SU-DHL-6 (cell line): ENCODE measurements at regions not wholly inside any gene's neighbourhood (a gene's known extent, or its start where the extent isn't known, plus 50 kb on each side); places are given as distances from the start of the nearest gene placed in this dataset.

Source experiments
- H2AFZ ChIP-seq: fragments of 200-600 bp; sonication (generic); 2 replicates; pipeline ENCODE4 v1.6.1; 2014; ENCODE audit warnings: low read depth, mild to moderate bottlenecking, moderate library complexity, mixed read lengths, antibody characterized with exemption, low read length; ENCODE audit not compliant: severe bottlenecking
- H3F3A ChIP-seq: fragments of 200-600 bp; shearing (Covaris generic); 2 replicates; pipeline ENCODE4 v1.6.0; 2016; ENCODE audit warnings: antibody characterized with exemption, mild to moderate bottlenecking; ENCODE audit not compliant: insufficient read depth
- H3K27ac ChIP-seq: fragments of 200-600 bp; sonication (generic); 2 replicates; pipeline ENCODE4 v1.5.1; 2016; ENCODE audit warnings: low read depth, mild to moderate bottlenecking, low read length, moderate library complexity, mixed read lengths
- H3K27me3 ChIP-seq: fragments of 200-600 bp; sonication (generic), shearing (Covaris generic); 2 replicates; pipeline ENCODE4 v1.6.0; 2014; ENCODE audit warnings: mild to moderate bottlenecking, low read length
- H3K36me3 ChIP-seq: fragments of 200-600 bp; sonication (generic); 2 replicates; pipeline ENCODE4 v1.6.1; 2014; ENCODE audit warnings: mild to moderate bottlenecking, low read length, mixed read lengths
- H3K4me2 ChIP-seq: fragments of 300-600, 200-600 bp; shearing (Covaris generic), sonication (generic); 2 replicates; pipeline ENCODE4 v1.6.0; 2014; ENCODE audit warnings: low read length, low read depth, mild to moderate bottlenecking; ENCODE audit not compliant: poor library complexity, severe bottlenecking
- H3K4me3 ChIP-seq: fragments of 200-600 bp; sonication (generic); 2 replicates; pipeline ENCODE4 v1.5.1; 2014; ENCODE audit warnings: antibody characterized with exemption, low read length, mild to moderate bottlenecking, mixed read lengths; ENCODE audit not compliant: insufficient read depth, poor library complexity, severe bottlenecking
- H3K79me2 ChIP-seq: fragments of 200-600 bp; sonication (generic); 2 replicates; pipeline ENCODE4 v1.6.1; 2014; ENCODE audit warnings: mild to moderate bottlenecking, low read length, moderate library complexity; ENCODE audit not compliant: insufficient read depth
- H3K9ac ChIP-seq: fragments of 200-600 bp; sonication (generic); 2 replicates; pipeline ENCODE4 v1.7.0; 2014; ENCODE audit warnings: mild to moderate bottlenecking, low read length
- H3K9me2 ChIP-seq: fragments of 200-600 bp; sonication (generic); replicated peaks from 2 replicates; pipeline ENCODE4 v1.6.1; 2014; ENCODE audit warnings: low read length; ENCODE audit not compliant: insufficient read depth
- H3K9me3 ChIP-seq: fragments of 200-600 bp; sonication (generic); 2 replicates; pipeline ENCODE4 v1.6.1; 2014; ENCODE audit warnings: low read length, mixed read lengths; ENCODE audit not compliant: insufficient read depth
- H4K20me1 ChIP-seq: fragments of 200-600 bp; sonication (generic); 2 replicates; pipeline ENCODE4 v1.6.1; 2014; ENCODE audit warnings: low read depth, mild to moderate bottlenecking, antibody characterized with exemption, low read length, moderate library complexity, mixed read lengths
- EZH2phosphoT487 ChIP-seq: fragments of 200-600 bp; sonication (generic), shearing (Covaris generic); conservative IDR thresholded peaks from 2 replicates; pipeline ENCODE4 v1.6.1; 2018; ENCODE audit warnings: mild to moderate bottlenecking, antibody characterized with exemption, low read length, moderate library complexity, mixed read lengths
- TF ChIP-seq, protein P1 (sequence below): fragments of 200-600 bp; sonication (generic); IDR thresholded peaks from one replicate; pipeline ENCODE4 v1.5.1; 2017; ENCODE audit warnings: antibody characterized with exemption, mild to moderate bottlenecking, low read length, moderate library complexity; ENCODE audit not compliant: insufficient read depth, poor library complexity, severe bottlenecking

DNA sequence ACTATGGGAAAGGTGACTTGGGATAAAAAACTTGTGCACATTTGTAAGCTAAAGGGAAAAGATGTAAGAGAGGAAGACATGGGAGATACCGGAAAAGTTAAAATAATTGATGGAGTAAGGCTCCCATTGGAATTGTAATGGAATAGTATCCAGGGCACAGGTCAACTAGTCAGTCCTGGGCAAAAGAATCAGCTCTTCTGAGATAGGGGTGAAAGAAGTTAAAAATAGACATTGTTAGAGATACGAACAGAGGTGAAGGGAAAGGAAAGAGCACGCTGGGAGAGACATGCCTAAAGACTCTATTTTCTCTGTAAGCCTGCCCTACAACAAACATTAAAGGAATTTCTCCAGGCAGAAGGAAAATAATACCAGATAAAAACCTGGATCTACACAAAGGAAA lies 101.6 kb downstream of the SLC41A2 start:
- Histone ChIP-seq H3K36me3 (no peaks in the 10 kb centered on the region; the same call in 1 of the 2 replicates), H3K27me3 (no peaks in the 10 kb centered on the region), H3F3A (no peaks in the 10 kb centered on the region), H4K20me1 (no peaks in the 10 kb centered on the region), H3K9me2 (no peaks in the 10 kb centered on the region), H2AFZ (no peak overlapping the region), H3K4me2 (no peak overlapping the region), H3K9ac (no peak overlapping the region), H3K79me2 (no peaks in the 10 kb centered on the region), H3K27ac (no peak overlapping the region), H3K9me3 (no peaks in the 10 kb centered on the region), H3K4me3 (no peak overlapping the region)
- TF ChIP-seq, protein P1, sequence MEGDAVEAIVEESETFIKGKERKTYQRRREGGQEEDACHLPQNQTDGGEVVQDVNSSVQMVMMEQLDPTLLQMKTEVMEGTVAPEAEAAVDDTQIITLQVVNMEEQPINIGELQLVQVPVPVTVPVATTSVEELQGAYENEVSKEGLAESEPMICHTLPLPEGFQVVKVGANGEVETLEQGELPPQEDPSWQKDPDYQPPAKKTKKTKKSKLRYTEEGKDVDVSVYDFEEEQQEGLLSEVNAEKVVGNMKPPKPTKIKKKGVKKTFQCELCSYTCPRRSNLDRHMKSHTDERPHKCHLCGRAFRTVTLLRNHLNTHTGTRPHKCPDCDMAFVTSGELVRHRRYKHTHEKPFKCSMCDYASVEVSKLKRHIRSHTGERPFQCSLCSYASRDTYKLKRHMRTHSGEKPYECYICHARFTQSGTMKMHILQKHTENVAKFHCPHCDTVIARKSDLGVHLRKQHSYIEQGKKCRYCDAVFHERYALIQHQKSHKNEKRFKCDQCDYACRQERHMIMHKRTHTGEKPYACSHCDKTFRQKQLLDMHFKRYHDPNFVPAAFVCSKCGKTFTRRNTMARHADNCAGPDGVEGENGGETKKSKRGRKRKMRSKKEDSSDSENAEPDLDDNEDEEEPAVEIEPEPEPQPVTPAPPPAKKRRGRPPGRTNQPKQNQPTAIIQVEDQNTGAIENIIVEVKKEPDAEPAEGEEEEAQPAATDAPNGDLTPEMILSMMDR, result no peak
- TF ChIP-seq EZH2phosphoT487, result no peak

DNA sequence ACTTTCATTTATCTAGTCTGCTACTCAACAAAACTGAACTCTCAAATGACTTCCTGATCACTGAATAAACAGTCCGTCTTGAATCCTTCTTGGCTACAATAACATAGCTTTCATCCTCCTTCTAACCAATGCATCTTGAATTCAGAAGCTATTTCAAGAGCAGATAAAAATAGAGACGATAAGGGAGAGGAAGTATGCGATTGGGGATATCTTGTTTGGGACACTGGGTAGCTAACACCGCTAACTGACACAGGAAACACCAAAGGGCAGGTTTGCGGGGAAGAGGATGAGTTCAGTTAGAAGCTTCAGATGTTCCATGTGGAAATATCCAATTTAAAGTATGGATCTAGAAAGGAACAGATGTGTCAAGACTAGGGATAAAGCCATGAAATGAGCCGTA lies 102.5 kb downstream of the SLC41A2 start:
- Histone ChIP-seq H3F3A (no peaks in the 10 kb centered on the region), H3K9me3 (no peaks in the 10 kb centered on the region), H4K20me1 (no peaks in the 10 kb centered on the region), H3K9ac (no peak overlapping the region), H3K79me2 (no peaks in the 10 kb centered on the region), H3K36me3 (no peaks in the 10 kb centered on the region; the same call in 1 of the 2 replicates), H3K9me2 (no peaks in the 10 kb centered on the region), H3K4me2 (no peak overlapping the region), H3K27ac (no peak overlapping the region), H2AFZ (no peak overlapping the region), H3K4me3 (no peak overlapping the region), H3K27me3 (no peaks in the 10 kb centered on the region)
- TF ChIP-seq EZH2phosphoT487, result no peak
- TF ChIP-seq, protein P1, result no peak

DNA sequence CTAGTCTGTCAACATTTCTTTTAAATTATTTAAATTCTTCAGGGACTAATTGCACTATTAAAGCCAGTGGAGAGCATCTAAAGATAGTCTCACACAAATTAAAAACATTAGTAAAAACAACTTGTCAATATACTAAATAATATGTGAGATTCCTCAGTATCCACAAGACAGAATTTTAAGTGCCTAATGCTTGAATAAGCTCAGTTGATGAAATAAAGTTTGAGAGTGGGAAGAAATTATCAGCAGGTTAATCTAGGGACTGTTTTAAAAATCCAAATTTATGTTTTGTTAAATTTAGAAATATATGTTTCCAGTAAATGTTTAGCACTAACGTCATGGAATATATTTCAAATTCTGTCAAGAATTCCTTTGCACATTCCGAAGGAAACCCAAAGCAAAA lies 105.2 kb downstream of the SLC41A2 start:
- H3K4me2 ChIP-seq, result no peak overlapping the region
- TF ChIP-seq, protein P1, result no peak
- TF ChIP-seq EZH2phosphoT487, result no peak
- H3K9me3 ChIP-seq, result no peaks in the 10 kb centered on the region
- H3K9ac ChIP-seq, result no peak overlapping the region
- H3K9me2 ChIP-seq, result no peaks in the 10 kb centered on the region
- H3K79me2 ChIP-seq, result no peaks in the 10 kb centered on the region
- H3K27ac ChIP-seq, result no peak overlapping the region
- no peaks in the 10 kb centered on the region for H4K20me1 ChIP-seq
- no peaks in the 10 kb centered on the region for H3K36me3 ChIP-seq
- H2AFZ ChIP-seq, result no peak overlapping the region
- H3K27me3 ChIP-seq, result no peaks in the 10 kb centered on the region
- H3K4me3 ChIP-seq, result no peak overlapping the region
- no peaks in the 10 kb centered on the region for H3F3A ChIP-seq

DNA sequence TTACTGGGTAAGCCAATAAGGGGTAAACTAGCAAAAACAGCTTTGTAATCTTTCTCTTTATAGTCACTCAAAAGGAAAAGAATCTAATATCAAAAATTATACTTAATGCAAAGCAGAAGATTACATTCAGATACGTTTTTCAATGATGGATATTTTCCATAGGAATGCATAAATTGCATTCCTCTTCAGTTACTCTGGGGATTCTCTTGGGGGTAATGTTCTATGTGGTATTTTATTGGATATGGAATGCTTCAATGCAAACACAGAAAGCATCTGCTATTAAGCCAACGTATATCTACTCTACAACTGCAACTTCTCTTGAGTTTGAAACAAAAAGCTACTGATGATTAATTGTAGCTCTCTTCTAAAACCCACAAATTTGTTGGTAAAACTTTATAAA lies 106.0 kb downstream of the SLC41A2 start:
- H3K27me3 ChIP-seq, result no peaks in the 10 kb centered on the region
- no peak overlapping the region for H3K4me3 ChIP-seq
- no peaks in the 10 kb centered on the region for H3K9me3 ChIP-seq
- no peaks in the 10 kb centered on the region for H3F3A ChIP-seq
- H3K9me2 ChIP-seq, result no peaks in the 10 kb centered on the region
- H2AFZ ChIP-seq, result no peak overlapping the region
- no peaks in the 10 kb centered on the region for H3K36me3 ChIP-seq
- no peak for TF ChIP-seq EZH2phosphoT487
- TF ChIP-seq, protein P1, result no peak
- H3K79me2 ChIP-seq, result no peaks in the 10 kb centered on the region
- H3K9ac ChIP-seq, result no peak overlapping the region
- no peak overlapping the region for H3K27ac ChIP-seq
- H4K20me1 ChIP-seq, result no peaks in the 10 kb centered on the region
- H3K4me2 ChIP-seq, result no peak overlapping the region
